Tibial artery (tissue), 4 donors: ENCODE measurements at regions not wholly inside any gene's neighbourhood (a gene's known extent, or its start where the extent isn't known, plus 50 kb on each side); places are given as distances from the start of the nearest gene placed in this dataset.

Experiments
- DNase-seq, 2 donors: peaks; one replicate each; pipeline ENCODE4 v3.0.0-alpha.2; 2019
- H3K27ac ChIP-seq, 2 donors: fragments of 200-600 bp; sonication (generic) in 1 of 2; 1 replicate in 1 of 2; 2 replicates in 1 of 2; pipeline ENCODE4 v1.5.1; 2018 to 2019; ENCODE audit warnings: mild to moderate bottlenecking in 1 of 2
- H3K27me3 ChIP-seq, 2 donors: fragments of 200-600 bp; sonication (generic) in 1 of 2; one replicate each; pipeline versions ENCODE4 v1.5.1 to v1.6.0; 2016 to 2019
- H3K36me3 ChIP-seq, 3 donors: fragments of 200-600 bp; sonication (generic) in 2 of 3; one replicate each; pipeline ENCODE4 v1.5.1; 2016 to 2019; ENCODE audit warnings: mild to moderate bottlenecking in 2 of 3
- H3K4me1 ChIP-seq, 4 donors: fragments of 200-600 bp; sonication (generic) in 2 of 4; 1 replicate in 3 of 4; 2 replicates in 1 of 4; pipeline ENCODE4 v1.5.1; 2016 to 2019
- H3K4me3 ChIP-seq, 2 donors: fragments of 200-600 bp; sonication (generic) in 1 of 2; 1 replicate in 1 of 2; 2 replicates in 1 of 2; pipeline ENCODE4 v1.5.1; 2018 to 2019; ENCODE audit warnings: mild to moderate bottlenecking in 2 of 2
- H3K9me3 ChIP-seq, 3 donors: fragments of 200-600 bp; sonication (generic) in 1 of 3; one replicate each; pipeline ENCODE4 v1.5.1; 2016 to 2019
- CTCF ChIP-seq, 2 experiments: fragments of 200-600 bp in 1 of 2; fragments of 450-650 bp in 1 of 2; IDR thresholded peaks; one replicate each; pipeline ENCODE4 v1.5.1; 2017 to 2019; ENCODE audit warnings: antibody characterized with exemption in 2 of 2, mild to moderate bottlenecking in 1 of 2, moderate library complexity in 1 of 2
- intact Hi-C: fragments of 100-400 bp; cut with DNase I; formaldehyde crosslinking; loops from one replicate; pipeline ENCODE4 v1.15.0; 2023; ENCODE audit warnings: low total_unique reads

- DNase-seq = no peak
- intact Hi-C loops = no loop called here
- Histone ChIP-seq H3K27ac (no peak overlapping the region), H3K36me3 (no peaks in the 10 kb centered on the region), H3K4me1 (no peaks in the 10 kb centered on the region), H3K9me3 (no peaks in the 10 kb centered on the region), H3K27me3 (no peaks in the 10 kb centered on the region), H3K4me3 (no peak overlapping the region)
- TF ChIP-seq CTCF (IDR thresholded peaks at IDR 0.05) = no peak
Measured at GRCh38 chr4:101400096-101400495, 52.8 kb upstream of the PPP3CA start.

GRCh38 chr4:101398807-101399206, 51.5 kb upstream of the PPP3CA start:
- H3K4me3 ChIP-seq = no peak overlapping the region
- TF ChIP-seq CTCF (IDR thresholded peaks at IDR 0.05) = no peak
- no peaks in the 10 kb centered on the region for H3K9me3 ChIP-seq
- no peaks in the 10 kb centered on the region for H3K4me1 ChIP-seq
- intact Hi-C loops = no loop called here
- no peaks in the 10 kb centered on the region for H3K27me3 ChIP-seq
- H3K36me3 ChIP-seq = no peaks in the 10 kb centered on the region
- H3K27ac ChIP-seq = no peak overlapping the region
- DNase-seq = no peak
